Sigmoid colon (tissue), 4 donors: ENCODE measurements at regions not wholly inside any gene's neighbourhood (a gene's known extent, or its start where the extent isn't known, plus 50 kb on each side); places are given as distances from the start of the nearest gene placed in this dataset.

ENCODE experiments used
- EP300 ChIP-seq, 4 donors: sonication (generic); formaldehyde crosslinking; IDR thresholded peaks; one replicate each; pipeline ENCODE4 v1.6.1; 2017; ENCODE audit warnings: antibody characterized with exemption in 4 of 4
- POLR2A ChIP-seq, 2 donors: fragments of 450-650 bp; IDR thresholded peaks; one replicate each; pipeline ENCODE4 v1.6.1; 2016; ENCODE audit warnings: antibody characterized with exemption in 2 of 2, mild to moderate bottlenecking in 2 of 2, moderate library complexity in 2 of 2

- no peak for TF ChIP-seq EP300 (IDR thresholded peaks at IDR 0.05)
- TF ChIP-seq POLR2A (IDR thresholded peaks at IDR 0.05), result no peak
These were observed 207.6 kb upstream of the TMEM72 start for GRCh38 chr10:44703241-44704155.
